ENCODE measurements at regions not wholly inside any gene's neighbourhood (a gene's known extent, or its start where the extent isn't known, plus 50 kb on each side); places are given as distances from the start of the nearest gene placed in this dataset.

GRCh38 chr11:130703489-130704190 lies 212.6 kb downstream of the SNX19 start:
- no peak overlapping the region for H2AFZ ChIP-seq (ENCODE audit: low read length)
- H3K23me2 ChIP-seq (ENCODE audit: insufficient read length, low read depth, low read length, poor library complexity, severe bottlenecking): no peaks in the 10 kb centered on the region
- H3K4me2 ChIP-seq (ENCODE audit: insufficient read depth, insufficient read length, low read length): no peak overlapping the region
- H2AK5ac ChIP-seq (ENCODE audit: insufficient read length, low read length): no peak overlapping the region
- H3K14ac ChIP-seq (ENCODE audit: insufficient read depth, low read length): no peak overlapping the region
- no peak overlapping the region for H2BK12ac ChIP-seq (ENCODE audit: insufficient read length, low read depth, low read length)
- H3K27ac ChIP-seq (ENCODE audit: insufficient read length, low read depth, low read length): no peak overlapping the region
- H4K5ac ChIP-seq (ENCODE audit: insufficient read length, low read depth, low read length): no peak overlapping the region
- Mint-ChIP-seq H3K27me3 (ENCODE audit: low read depth) (peaks cover 6% of the 10 kb centered on the region), H3K36me3 (ENCODE audit: insufficient read depth in 1 of 3, low read depth in 3 of 3) (peaks cover 0 to 2% (median 0%) of the 10 kb centered on the region in 3 experiments; a peak in 1 of 7 replicates), H3K4me1 (no peaks in the 10 kb centered on the region), H3K9me3 (peaks cover 0 to 3% of the 10 kb centered on the region in 2 experiments; a peak in 3 of 5 replicates), H3K4me3 (no peak overlapping the region), H3K27ac (no peak overlapping the region)
- no peaks in the 10 kb centered on the region for H3K4me1 ChIP-seq (ENCODE audit: insufficient read depth, low read length)
- no peak overlapping the region for H2BK15ac ChIP-seq (ENCODE audit: low read depth, low read length)
- H3K79me2 ChIP-seq (ENCODE audit: insufficient read depth, low read length): no peaks in the 10 kb centered on the region
- TF ChIP-seq, protein P1, sequence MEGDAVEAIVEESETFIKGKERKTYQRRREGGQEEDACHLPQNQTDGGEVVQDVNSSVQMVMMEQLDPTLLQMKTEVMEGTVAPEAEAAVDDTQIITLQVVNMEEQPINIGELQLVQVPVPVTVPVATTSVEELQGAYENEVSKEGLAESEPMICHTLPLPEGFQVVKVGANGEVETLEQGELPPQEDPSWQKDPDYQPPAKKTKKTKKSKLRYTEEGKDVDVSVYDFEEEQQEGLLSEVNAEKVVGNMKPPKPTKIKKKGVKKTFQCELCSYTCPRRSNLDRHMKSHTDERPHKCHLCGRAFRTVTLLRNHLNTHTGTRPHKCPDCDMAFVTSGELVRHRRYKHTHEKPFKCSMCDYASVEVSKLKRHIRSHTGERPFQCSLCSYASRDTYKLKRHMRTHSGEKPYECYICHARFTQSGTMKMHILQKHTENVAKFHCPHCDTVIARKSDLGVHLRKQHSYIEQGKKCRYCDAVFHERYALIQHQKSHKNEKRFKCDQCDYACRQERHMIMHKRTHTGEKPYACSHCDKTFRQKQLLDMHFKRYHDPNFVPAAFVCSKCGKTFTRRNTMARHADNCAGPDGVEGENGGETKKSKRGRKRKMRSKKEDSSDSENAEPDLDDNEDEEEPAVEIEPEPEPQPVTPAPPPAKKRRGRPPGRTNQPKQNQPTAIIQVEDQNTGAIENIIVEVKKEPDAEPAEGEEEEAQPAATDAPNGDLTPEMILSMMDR (conservative IDR thresholded peaks at IDR 0.05): no peak
- no peak overlapping the region for H2BK20ac ChIP-seq (ENCODE audit: low read depth, low read length, poor library complexity, severe bottlenecking)
- H3K27me3 ChIP-seq (ENCODE audit: insufficient read depth, low read length): no peaks in the 10 kb centered on the region
- no peak overlapping the region for H3K56ac ChIP-seq (ENCODE audit: insufficient read length, low read depth, low read length)
- H3K79me1 ChIP-seq (ENCODE audit: insufficient read depth, low read depth, low read length, poor library complexity, severe bottlenecking): no peaks in the 10 kb centered on the region
- DNase-seq: no peak
- no CpG with 5 or more reads among the region's 9 CpGs for WGBS (ENCODE audit: extremely low coverage, insufficient read length, low lambda C conversion rate)
- no peaks in the 10 kb centered on the region for H4K20me1 ChIP-seq (ENCODE audit: control insufficient read depth, insufficient read depth, insufficient read length)
- H4K91ac ChIP-seq (ENCODE audit: insufficient read length, low read depth, low read length): no peak overlapping the region
- H3K18ac ChIP-seq (ENCODE audit: insufficient read length, low read depth, low read length): no peak overlapping the region
- H3T11ph ChIP-seq (ENCODE audit: low read length): no peak overlapping the region
- no peak overlapping the region for H3K23ac ChIP-seq (ENCODE audit: insufficient read length, low read depth, low read length)
- H2BK5ac ChIP-seq (ENCODE audit: insufficient read length, low read length): no peak overlapping the region
- H3K9me3 ChIP-seq (ENCODE audit: control insufficient read depth, low read depth, low read length): no peaks in the 10 kb centered on the region
- no peak overlapping the region for H3K4ac ChIP-seq (ENCODE audit: low read depth, low read length)
- no peak overlapping the region for H4K8ac ChIP-seq (replicated peaks; ENCODE audit: insufficient read length, low read depth, low read length)
- no peak overlapping the region for H3K9ac ChIP-seq (ENCODE audit: extremely low read depth, insufficient read length, low read length)
- no peak overlapping the region for H2BK120ac ChIP-seq (ENCODE audit: low read depth, low read length, poor library complexity, severe bottlenecking)

Data from H9 (cell line).